ENCODE measurements at regions not wholly inside any gene's neighbourhood (a gene's known extent, or its start where the extent isn't known, plus 50 kb on each side); places are given as distances from the start of the nearest gene placed in this dataset.

- H3K9ac ChIP-seq (replicated peaks; ENCODE audit: extremely low read depth, insufficient read depth, low read length) = no peak overlapping the region
- no peak for DNase-seq (ENCODE audit: low read depth, low spot score)
- dilution Hi-C loops (cut with MboI; ENCODE audit: extremely low pct_ligation_motif_present, low sequenced_read_pairs) = no loop called here
- H3K4me3 ChIP-seq (replicated peaks in 1 of 3; ENCODE audit: insufficient read depth in 1 of 3, low read depth in 1 of 3, low read length in 3 of 3) = no peak overlapping the region
- H3K36me3 ChIP-seq (ENCODE audit: control insufficient read depth in 2 of 2, extremely low read depth in 1 of 2, insufficient read depth in 2 of 2, low read length in 2 of 2) = no peaks in the 10 kb centered on the region
- TF ChIP-seq JUN (IDR thresholded peaks at IDR 0.05; ENCODE audit: borderline replicate concordance, insufficient read depth, insufficient read length, low read depth) = no peak
- no peak for TF ChIP-seq CTCF (IDR thresholded peaks at IDR 0.05; ENCODE audit: extremely low read depth in 1 of 2, insufficient read depth in 1 of 2, low read depth in 1 of 2, low read length in 2 of 2)
- TF ChIP-seq POLR2AphosphoS5 (IDR thresholded peaks at IDR 0.05; ENCODE audit: insufficient read depth, low read depth, low read length) = no peak
- TF ChIP-seq MAX (IDR thresholded peaks at IDR 0.05; ENCODE audit: insufficient read depth, insufficient read length) = no peak
- no peak for TF ChIP-seq EZH2 (IDR thresholded peaks at IDR 0.05; ENCODE audit: borderline replicate concordance, low read depth, low read length, severe bottlenecking)
- TF ChIP-seq POLR2A (IDR thresholded peaks at IDR 0.05; ENCODE audit: low read depth, low read length) = no peak
- TF ChIP-seq MYC (IDR thresholded peaks at IDR 0.05; ENCODE audit: low read depth, low read length) = no peak
- no peak for TF ChIP-seq FOS (IDR thresholded peaks at IDR 0.05; ENCODE audit: borderline replicate concordance, insufficient read depth, low read length)
- TF ChIP-seq GATA2 (IDR thresholded peaks at IDR 0.05; ENCODE audit: insufficient read depth, insufficient read length, low read depth, low read length) = no peak
- H3K9me3 ChIP-seq (replicated peaks; ENCODE audit: control insufficient read depth, insufficient read depth, low read length) = no peaks in the 10 kb centered on the region
- H3K9me1 ChIP-seq (replicated peaks; ENCODE audit: control insufficient read depth, extremely low read depth, insufficient read depth, low read length) = no peaks in the 10 kb centered on the region
- no peak overlapping the region for H2AFZ ChIP-seq (ENCODE audit: low read depth, low read length)
- ChIA-PET CTCF (interaction anchor here (1.2 to 2.0 kb wide), 4 partner anchors 19 to 528 kb away, joined by 3 to 8 read pairs (median 4); no protein-coding TSS in a partner anchor), POLR2A (no interaction called here)
- no peaks in the 10 kb centered on the region for H3K4me1 ChIP-seq (ENCODE audit: control insufficient read depth, extremely low read depth, insufficient read depth, low read length)
- H3K27ac ChIP-seq (ENCODE audit: insufficient read depth, low read depth, low read length) = no peak overlapping the region
- peaks cover 0 to 6% of the 10 kb centered on the region in 2 experiments for H3K27me3 ChIP-seq (ENCODE audit: control insufficient read depth in 2 of 2, insufficient read depth in 2 of 2, low read length in 2 of 2)
- no TSS peak for BruUV-seq (replicated peaks)
- no peak for FAIRE-seq
- intact Hi-C loops (cut with micrococcal nuclease) = no loop called here
- H4K20me1 ChIP-seq (replicated peaks; ENCODE audit: control insufficient read depth, extremely low read depth, insufficient read depth, low read length) = no peaks in the 10 kb centered on the region
- H3K79me2 ChIP-seq (ENCODE audit: control insufficient read depth, insufficient read depth, low read length) = no peaks in the 10 kb centered on the region
- no peak overlapping the region for H3K4me2 ChIP-seq (ENCODE audit: insufficient read depth, low read length)
These were observed 60.8 kb upstream of the TSPAN8 start for GRCh38 chr12:71218616-71219015.
